ENCODE measurements at regions not wholly inside any gene's neighbourhood (a gene's known extent, or its start where the extent isn't known, plus 50 kb on each side); places are given as distances from the start of the nearest gene placed in this dataset.

DNA sequence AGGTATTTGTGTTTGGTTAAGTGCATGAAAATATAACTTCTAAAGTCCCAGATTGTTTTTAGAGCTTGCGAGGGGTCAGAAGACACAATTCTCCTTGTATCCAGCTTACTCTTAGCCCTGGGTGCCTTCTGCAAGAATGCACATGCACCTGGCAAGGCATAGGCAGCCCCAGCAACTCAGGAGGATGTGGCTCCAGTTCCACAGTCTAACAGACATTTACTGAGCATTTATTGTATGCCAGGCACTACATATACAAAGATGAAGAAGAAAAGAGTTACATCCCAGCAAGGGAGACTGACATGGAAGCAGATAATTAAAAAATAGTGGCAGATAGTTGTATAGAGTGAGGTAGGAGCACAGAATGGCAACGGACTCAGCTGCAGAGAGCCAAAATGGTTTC lies 101.1 kb upstream of the FRY start:
- FAIRE-seq, result no peak

GRCh38 chr13:31930901-31931522 lies 100.6 kb upstream of the FRY start:
- FAIRE-seq, result no peak

- FAIRE-seq, result no peak
These were observed 94.1 kb upstream of the FRY start for GRCh38 chr13:31937436-31937835.

GRCh38 chr13:31940076-31940475 lies 91.5 kb upstream of the FRY start:
- FAIRE-seq, result no peak

DNA sequence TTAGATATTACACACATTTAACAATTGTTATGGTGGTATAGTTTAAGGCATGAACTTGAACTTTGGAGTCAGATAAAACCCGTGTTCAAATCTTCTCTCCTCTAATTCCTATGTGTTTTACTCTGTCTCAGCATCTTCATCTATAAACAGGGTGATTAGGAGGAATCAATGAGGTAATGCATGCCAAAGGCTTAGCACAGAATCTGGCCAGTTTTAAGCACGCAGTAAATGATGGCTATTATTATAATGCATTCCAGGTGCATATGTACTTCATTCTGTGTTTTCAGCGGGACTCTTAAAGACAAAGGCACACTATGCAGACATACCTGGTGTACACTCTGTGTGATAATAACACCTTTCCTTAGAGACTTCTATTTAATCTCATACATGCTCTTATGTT lies 88.0 kb upstream of the FRY start:
- FAIRE-seq, result no peak

DNA sequence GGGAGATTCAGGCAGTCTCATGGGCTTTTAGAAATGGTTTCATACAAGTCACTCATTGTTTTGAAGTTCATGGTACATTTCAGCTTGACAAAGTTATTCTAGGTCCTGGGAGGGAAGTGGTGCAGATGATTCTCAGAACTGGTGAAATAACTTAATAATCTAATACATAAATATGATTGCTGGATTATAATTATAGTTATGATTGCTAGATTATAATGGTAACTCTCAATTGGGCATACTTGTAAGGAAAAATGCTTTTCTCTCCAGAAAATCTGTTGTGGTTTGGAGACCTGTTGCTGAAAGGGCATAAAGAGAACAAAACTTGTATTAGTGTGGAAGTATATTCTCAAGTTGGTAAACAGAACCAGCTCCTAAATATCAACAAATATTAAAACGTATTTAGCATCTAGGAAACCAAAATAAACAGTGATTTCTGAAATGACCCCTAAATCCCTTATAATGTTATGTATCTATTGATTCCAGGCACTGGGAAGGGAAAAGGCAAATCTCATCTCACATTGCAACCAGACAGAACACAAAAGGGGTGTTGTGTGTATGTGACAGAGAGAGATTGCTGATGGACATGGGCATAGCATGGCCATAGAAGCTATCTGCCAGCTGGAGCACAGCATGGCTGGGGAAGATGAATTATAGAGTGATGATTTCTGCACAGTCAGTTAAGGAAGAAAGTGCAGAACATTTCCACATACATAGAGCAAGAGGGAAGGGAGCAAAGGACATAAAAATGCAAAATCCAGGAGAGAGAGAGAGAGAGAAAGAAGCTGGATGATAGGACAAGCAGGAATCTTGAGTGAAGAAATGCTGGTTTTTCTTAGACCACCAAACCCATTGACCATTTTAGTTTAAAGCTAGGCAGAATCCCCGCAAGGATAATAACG lies 87.1 kb upstream of the FRY start:
- FAIRE-seq, result no peak

GRCh38 chr13:31945202-31945961 lies 86.2 kb upstream of the FRY start:
- no peak for FAIRE-seq

DNA sequence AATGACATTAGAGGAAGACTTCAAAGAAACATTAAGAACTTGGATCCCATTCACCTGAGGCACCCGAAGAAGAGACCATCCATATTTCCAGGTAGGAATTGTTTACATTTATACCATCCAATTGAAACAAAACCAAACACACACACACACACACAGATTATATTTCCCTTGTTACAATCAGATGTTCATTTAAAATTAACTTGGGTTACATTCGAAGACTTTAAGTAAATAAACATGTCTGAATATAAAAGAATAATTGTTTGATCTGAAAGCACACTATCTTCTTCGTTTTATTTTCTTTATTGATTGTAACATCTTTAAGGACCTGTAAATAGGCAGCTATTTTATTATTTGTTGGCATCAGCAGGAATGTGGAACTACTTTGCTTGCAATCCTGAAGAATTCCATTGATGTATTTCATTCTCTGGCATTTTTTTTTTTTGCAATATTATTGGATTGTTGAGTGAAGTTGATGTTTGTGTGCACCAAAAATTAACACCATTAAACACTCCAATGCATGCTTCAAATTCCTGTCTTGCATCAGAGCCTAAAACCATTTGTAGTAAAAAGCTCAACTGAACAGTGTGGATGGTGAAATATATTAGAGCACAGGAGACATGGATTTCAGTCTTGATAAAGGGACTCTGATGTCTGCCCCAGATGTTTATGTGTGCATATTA lies 85.3 kb upstream of the FRY start:
- no peak for FAIRE-seq

- FAIRE-seq, result no peak
These were observed 84.5 kb upstream of the FRY start for GRCh38 chr13:31947105-31947504.

DNA sequence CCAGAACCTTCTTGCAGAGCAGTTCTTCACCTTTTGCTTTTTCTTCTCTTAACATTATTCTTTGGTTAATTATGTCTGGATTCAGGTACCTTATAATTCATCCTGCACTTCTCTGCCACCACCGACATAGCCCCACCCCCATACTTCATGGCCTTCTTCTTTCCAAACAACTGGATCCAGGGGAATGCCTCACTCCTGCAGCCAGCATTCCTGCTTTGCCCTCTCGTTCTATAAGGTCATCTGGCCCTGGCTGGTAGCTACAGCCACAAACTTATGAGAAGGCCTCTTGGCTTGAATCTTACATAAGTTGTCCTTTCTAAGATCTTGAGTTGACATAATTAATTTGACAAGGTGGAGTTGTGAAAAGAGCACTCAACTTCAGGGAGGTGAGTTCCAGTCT lies 84.1 kb upstream of the FRY start:
- FAIRE-seq, result no peak

DNA sequence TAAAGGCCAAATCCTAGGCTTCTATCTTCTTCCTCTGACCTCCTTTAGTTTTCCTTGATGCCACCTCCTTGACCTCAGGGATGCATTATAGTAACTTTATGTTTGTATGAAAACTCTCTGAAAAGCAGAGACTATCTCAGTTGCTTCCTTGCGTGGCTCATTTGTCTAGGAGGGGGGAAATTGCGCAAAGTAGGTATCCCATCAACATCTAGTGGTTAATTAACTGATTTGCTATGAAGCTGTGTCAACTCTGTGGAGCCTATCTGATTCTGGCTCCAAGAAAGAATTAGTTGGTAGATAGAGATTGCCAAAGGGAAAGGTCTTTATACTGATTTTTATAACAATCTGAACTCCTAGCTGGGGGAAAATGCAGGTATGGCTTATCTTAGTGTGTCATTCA lies 82.1 kb upstream of the FRY start:
- no peak for FAIRE-seq

GRCh38 chr13:31950111-31950815 lies 81.3 kb upstream of the FRY start:
- no peak for FAIRE-seq

DNA sequence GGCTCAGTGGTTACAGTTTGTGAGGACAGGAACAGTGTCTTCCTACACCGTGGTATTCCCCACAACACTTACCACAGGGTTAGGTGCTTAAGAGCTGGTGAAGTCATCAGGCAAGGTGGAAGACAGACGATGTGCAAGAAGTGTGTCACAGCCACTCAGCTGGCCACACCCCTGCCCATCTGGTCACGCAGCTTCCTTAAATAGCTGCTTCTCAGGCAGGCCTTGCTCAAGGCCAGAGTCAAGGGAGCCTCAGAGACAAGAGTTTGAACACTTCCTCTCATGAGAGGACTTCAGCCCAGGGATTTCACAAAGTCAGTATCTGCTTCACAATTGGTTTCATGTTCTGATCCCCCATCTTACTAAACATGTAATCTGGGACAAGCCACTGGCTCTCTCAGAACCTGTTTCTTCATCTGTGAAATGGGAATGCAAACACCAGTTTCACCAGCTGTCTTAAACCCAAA lies 80.3 kb upstream of the FRY start:
- no peak for FAIRE-seq

GRCh38 chr13:31952641-31953380 lies 78.8 kb upstream of the FRY start:
- no peak for FAIRE-seq

DNA sequence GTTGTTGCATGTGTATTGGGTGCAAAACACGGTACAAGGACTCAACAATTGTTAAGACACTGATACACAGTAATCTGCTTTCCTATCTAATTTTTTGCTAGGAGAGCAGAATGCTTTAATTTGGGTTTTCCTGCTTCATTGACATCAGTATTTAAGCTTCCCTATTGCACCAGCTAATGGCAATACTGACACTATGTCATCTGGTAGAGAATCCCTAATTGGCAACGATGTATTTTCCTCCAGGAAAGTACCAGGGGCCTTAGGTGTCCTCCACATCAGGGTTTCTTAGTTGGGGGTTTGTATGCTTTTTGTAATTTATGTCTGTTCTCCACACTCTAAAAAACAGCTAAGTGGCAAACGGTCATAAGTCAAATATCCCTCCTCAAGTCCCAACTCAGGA lies 76.5 kb upstream of the FRY start:
- FAIRE-seq, result no peak

DNA sequence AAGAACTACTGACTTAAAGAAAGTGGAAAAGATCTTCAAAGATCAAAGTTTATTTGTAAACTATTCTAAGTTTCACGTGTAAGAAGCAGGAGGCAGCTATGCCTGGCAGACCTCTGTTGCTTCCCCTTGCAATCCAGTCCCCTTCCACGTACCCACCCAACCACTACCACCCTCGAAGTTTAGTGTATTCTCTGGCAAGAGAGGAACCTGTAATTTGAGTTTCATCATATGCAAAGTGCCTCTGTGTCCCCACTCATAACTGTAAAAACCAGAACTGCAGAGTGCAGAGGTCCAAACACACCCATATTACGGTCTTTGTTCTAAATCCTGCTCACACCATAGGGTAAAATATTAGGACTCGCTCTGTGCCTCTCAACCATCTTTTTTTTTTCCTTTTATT lies 75.8 kb upstream of the FRY start:
- no peak for FAIRE-seq

- no peak for FAIRE-seq
These were observed 74.5 kb upstream of the FRY start for GRCh38 chr13:31956980-31957644.

GRCh38 chr13:31957772-31958171 lies 73.8 kb upstream of the FRY start:
- no peak for FAIRE-seq

DNA sequence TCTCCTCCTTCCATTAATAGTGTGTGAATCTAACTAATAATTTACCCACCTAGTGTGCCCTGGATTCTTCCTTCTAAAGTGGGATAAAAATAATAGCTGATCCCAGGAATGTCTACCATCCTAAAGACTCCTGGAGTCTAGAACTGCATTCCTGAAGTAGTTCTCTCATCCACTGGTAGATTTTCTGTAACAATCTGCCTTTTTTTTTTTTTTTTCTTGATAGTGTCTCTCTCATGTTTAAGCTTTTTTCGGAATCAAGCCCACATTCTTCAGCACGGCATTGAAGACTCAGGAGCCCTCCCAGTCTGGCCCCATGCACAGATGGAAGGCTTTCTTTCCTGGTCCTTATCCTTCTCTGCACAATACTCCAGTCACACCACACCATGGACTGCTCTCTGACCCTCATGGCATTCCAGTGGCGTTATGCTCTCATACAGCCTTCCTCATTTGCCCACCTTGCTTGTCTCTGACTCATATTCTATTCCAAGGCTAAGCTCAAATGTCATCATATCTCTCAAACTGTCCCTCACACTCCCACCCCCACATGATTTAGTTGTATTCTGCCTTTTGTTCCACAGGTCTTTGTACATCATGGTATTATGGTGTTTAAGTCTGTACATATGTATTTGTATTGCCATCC lies 68.7 kb upstream of the FRY start:
- no peak for FAIRE-seq

- no peak for FAIRE-seq
These were observed 67.9 kb upstream of the FRY start for GRCh38 chr13:31963631-31964030.

DNA sequence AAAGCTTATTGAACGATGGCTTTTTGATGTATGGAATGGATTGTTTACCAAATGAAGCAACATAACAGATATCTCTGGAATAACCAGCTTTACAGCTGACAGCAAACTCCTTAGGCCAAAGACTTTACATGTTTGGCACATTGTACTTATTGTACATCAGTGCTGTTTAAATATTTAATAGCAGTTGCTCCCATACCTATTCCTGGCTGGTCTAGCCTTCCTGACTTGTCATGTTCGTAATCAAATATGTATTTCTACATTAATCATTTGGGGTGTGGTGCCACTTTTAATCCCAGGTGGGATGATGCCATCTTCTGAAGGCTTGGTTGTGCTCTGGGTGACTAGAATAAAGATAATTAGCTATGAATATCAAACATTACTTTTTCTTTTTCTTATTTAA lies 67.4 kb upstream of the FRY start:
- no peak for FAIRE-seq
